Vagina (tissue), 2 donors: ENCODE measurements at regions not wholly inside any gene's neighbourhood (a gene's known extent, or its start where the extent isn't known, plus 50 kb on each side); places are given as distances from the start of the nearest gene placed in this dataset.

ENCODE experiments used
- POLR2A ChIP-seq, 2 donors: fragments of 450-650 bp; IDR thresholded peaks; one replicate each; pipeline ENCODE4 v1.6.1; 2017; ENCODE audit warnings: antibody characterized with exemption in 2 of 2, mild to moderate bottlenecking in 2 of 2, moderate library complexity in 2 of 2
- POLR2AphosphoS5 ChIP-seq, 2 donors: sonication (generic); formaldehyde crosslinking; IDR thresholded peaks; one replicate each; pipeline ENCODE4 v1.9.0; 2017; ENCODE audit warnings: antibody characterized with exemption in 2 of 2, mild to moderate bottlenecking in 2 of 2, low read depth in 1 of 2; ENCODE audit not compliant: insufficient read depth in 1 of 2
- TF ChIP-seq, protein P1 (sequence below), 3 experiments: fragments of 450-650 bp in 2 of 3; fragments of 200-600 bp in 1 of 3; sonication (generic) in 1 of 3; IDR thresholded peaks; one replicate each; pipeline ENCODE4 v1.5.1; 2017 to 2019; ENCODE audit warnings: antibody characterized with exemption in 3 of 3, mild to moderate bottlenecking in 2 of 3, moderate library complexity in 2 of 3

DNA sequence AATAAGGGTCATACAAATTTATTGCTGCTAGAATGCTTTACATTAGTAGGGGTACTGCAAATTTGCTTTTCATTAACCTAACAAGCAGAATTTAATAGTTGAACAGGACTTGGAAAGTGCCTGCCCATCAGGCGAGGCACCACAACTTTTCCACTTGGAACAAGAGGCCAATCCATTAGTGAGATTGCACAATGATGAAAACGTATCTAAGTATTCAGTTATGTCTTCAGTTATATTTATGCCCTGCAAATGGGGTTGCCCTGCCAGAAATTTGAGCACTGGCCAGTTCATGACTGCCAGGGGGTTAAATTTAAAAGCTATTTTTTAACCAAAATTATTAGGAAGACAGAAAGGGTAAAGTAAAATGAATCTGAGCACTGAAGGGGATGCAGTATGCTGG lies 111.1 kb upstream of the PALS2 start:
- TF ChIP-seq, protein P1, sequence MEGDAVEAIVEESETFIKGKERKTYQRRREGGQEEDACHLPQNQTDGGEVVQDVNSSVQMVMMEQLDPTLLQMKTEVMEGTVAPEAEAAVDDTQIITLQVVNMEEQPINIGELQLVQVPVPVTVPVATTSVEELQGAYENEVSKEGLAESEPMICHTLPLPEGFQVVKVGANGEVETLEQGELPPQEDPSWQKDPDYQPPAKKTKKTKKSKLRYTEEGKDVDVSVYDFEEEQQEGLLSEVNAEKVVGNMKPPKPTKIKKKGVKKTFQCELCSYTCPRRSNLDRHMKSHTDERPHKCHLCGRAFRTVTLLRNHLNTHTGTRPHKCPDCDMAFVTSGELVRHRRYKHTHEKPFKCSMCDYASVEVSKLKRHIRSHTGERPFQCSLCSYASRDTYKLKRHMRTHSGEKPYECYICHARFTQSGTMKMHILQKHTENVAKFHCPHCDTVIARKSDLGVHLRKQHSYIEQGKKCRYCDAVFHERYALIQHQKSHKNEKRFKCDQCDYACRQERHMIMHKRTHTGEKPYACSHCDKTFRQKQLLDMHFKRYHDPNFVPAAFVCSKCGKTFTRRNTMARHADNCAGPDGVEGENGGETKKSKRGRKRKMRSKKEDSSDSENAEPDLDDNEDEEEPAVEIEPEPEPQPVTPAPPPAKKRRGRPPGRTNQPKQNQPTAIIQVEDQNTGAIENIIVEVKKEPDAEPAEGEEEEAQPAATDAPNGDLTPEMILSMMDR (IDR thresholded peaks at IDR 0.05), result no peak
- TF ChIP-seq POLR2A (IDR thresholded peaks at IDR 0.05), result no peak
- TF ChIP-seq POLR2AphosphoS5 (IDR thresholded peaks at IDR 0.05; ENCODE audit: insufficient read depth in 1 of 2, low read depth in 1 of 2), result no peak
